ENCODE measurements at regions not wholly inside any gene's neighbourhood (a gene's known extent, or its start where the extent isn't known, plus 50 kb on each side); places are given as distances from the start of the nearest gene placed in this dataset.

DNA sequence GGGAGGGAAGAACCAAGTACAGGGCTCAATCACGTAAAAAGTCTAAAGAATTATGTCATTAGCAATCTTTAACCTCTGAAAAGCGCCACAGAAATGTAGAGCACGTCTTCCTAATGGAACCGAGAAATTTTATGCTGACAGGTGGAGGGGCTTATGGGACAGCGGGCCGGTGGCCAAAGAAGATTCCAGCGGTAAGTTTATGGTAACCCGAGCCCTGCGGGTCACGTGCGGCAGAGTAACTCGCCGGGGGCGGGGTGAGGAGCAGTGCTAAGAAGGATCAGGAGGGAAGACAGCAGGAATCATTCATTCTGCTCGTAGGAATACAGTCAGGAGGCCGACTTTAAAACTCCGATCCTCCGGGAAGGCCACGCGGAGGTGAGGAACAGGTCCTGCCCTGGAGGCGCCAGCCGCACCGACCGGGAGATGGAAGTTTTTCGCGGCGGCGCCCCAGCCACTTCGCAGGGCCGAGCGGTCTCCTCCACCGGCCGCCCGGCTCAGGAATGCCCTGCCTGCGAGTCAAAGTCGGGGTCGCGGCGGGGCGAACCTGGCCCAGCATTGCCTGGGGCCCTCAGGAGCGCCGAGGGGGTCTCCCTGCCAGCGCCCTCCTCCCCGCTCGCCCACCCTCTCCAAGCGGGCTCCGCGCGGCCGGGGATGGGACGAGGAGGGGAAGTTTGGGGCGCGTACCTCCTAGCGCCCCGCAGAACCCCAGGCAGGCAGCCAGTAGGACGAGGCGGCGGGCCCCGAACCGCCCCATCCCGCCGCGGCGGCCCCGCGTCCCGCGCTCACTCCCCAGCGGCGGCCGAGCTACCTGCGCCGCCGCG is 101.8 kb downstream of the ESM1 start:
- TF ChIP-seq POLR2A (IDR thresholded peaks at IDR 0.05; ENCODE audit: low read length) (no peak), GATA1 (IDR thresholded peaks at IDR 0.05; ENCODE audit: low read depth, low read length) (no peak)
